ENCODE measurements at regions not wholly inside any gene's neighbourhood (a gene's known extent, or its start where the extent isn't known, plus 50 kb on each side); places are given as distances from the start of the nearest gene placed in this dataset.

DNA sequence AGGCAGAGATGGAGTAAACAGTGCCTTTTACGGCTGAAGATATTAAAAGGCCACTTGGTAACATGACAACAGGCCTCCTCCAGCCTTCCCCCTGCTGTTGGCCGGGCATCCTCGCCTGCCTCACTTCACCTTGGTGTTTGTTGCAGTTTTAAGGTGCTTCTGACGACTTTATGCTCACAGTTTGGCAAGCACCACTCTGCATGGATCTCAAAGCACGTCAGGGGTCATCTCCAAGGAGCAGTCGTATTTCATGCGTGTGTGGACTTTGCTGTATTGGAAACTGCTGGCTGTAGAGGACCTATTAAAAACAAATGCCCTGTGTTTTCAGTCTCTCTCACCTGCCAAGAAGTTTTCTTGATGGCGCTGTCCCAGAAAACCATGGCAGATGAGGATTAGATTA lies 483.1 kb downstream of the RPS24 start:
- Mint-ChIP-seq H3K27me3 (peaks cover 7% of the 10 kb centered on the region), H3K4me1 (no peaks in the 10 kb centered on the region), H3K27ac (no peak overlapping the region), H3K9me3 (ENCODE audit: insufficient read depth) (no peaks in the 10 kb centered on the region), H3K4me3 (no peak overlapping the region)
- ChIA-PET POLR2A (no interaction called here), CTCF (no interaction called here)
- 88% methylated on average over 4 of the region's 8 CpGs for WGBS (ENCODE audit: insufficient coverage)
- ATAC-seq (ENCODE audit: low read depth) (no peak), DNase-seq (no peak)
- H3K4me3 ChIP-seq (ENCODE audit: control extremely low read depth in 1 of 5, extremely low read depth in 1 of 5, insufficient read depth in 1 of 5, low read depth in 2 of 5, low read length in 4 of 5), result no peak overlapping the region
- no peak overlapping the region for H3K27ac ChIP-seq (ENCODE audit: low read length in 2 of 2)
- no peaks in the 10 kb centered on the region for H3K4me1 ChIP-seq (ENCODE audit: control insufficient read depth in 2 of 2, insufficient read depth in 2 of 2, low read length in 2 of 2)
- H2AFZ ChIP-seq (ENCODE audit: insufficient read depth, low read depth, low read length, poor library complexity, severe bottlenecking), result no peak overlapping the region
- no peaks in the 10 kb centered on the region for H3K27me3 ChIP-seq (replicated peaks in 1 of 4; ENCODE audit: control extremely low read depth in 1 of 4, control insufficient read depth in 3 of 4, insufficient read depth in 4 of 4, low read length in 3 of 4)
- no peaks in the 10 kb centered on the region for H3K79me2 ChIP-seq (ENCODE audit: control insufficient read depth, insufficient read depth, low read length)
- intact Hi-C loops (cut with micrococcal nuclease), result no loop called here
- H3K36me3 ChIP-seq (replicated peaks in 1 of 2; ENCODE audit: control extremely low read depth in 1 of 2, control insufficient read depth in 1 of 2, extremely low read depth in 1 of 2, insufficient read depth in 2 of 2, low read length in 1 of 2), result no peaks in the 10 kb centered on the region
- no peak overlapping the region for H3K4me2 ChIP-seq (replicated peaks; ENCODE audit: low read depth, low read length, poor library complexity, severe bottlenecking)
- no peaks in the 10 kb centered on the region for H3K9me3 ChIP-seq (ENCODE audit: control extremely low read depth in 1 of 3, control insufficient read depth in 2 of 3, insufficient read depth in 1 of 3, low read length in 2 of 3)
- no peak overlapping the region for H3K9ac ChIP-seq (ENCODE audit: low read length)
- H4K20me1 ChIP-seq (ENCODE audit: control insufficient read depth, insufficient read depth, low read length, poor library complexity, severe bottlenecking), result no peaks in the 10 kb centered on the region
- TF ChIP-seq, protein P1, sequence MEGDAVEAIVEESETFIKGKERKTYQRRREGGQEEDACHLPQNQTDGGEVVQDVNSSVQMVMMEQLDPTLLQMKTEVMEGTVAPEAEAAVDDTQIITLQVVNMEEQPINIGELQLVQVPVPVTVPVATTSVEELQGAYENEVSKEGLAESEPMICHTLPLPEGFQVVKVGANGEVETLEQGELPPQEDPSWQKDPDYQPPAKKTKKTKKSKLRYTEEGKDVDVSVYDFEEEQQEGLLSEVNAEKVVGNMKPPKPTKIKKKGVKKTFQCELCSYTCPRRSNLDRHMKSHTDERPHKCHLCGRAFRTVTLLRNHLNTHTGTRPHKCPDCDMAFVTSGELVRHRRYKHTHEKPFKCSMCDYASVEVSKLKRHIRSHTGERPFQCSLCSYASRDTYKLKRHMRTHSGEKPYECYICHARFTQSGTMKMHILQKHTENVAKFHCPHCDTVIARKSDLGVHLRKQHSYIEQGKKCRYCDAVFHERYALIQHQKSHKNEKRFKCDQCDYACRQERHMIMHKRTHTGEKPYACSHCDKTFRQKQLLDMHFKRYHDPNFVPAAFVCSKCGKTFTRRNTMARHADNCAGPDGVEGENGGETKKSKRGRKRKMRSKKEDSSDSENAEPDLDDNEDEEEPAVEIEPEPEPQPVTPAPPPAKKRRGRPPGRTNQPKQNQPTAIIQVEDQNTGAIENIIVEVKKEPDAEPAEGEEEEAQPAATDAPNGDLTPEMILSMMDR (IDR thresholded peaks at IDR 0.05), result no peak

DNA sequence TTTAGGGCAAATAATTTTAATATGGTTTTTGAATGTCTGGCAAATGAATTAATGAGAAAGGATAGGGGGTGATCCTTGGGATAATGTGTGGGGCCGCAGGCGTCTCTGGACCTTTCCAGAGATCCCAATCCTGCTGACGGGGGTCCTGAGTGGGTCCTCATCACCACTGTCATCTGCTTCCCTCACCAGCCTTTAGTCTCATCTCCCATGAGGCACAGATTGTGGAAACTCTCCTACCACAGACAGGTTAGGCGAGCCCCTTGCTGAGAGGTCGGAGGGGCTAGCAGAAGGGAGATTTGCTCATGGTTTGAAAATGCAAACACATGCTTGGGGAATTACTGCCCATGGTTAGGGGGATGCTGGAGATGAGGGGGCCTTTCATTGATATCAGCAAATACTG lies 484.6 kb downstream of the RPS24 start:
- Mint-ChIP-seq H3K27me3 (peaks cover 5% of the 10 kb centered on the region), H3K27ac (no peak overlapping the region), H3K4me3 (no peak overlapping the region), H3K4me1 (no peaks in the 10 kb centered on the region), H3K9me3 (ENCODE audit: insufficient read depth) (no peaks in the 10 kb centered on the region)
- no peak overlapping the region for H2AFZ ChIP-seq (ENCODE audit: insufficient read depth, low read depth, low read length, poor library complexity, severe bottlenecking)
- H4K20me1 ChIP-seq (ENCODE audit: control insufficient read depth, insufficient read depth, low read length, poor library complexity, severe bottlenecking), result no peaks in the 10 kb centered on the region
- intact Hi-C loops (cut with micrococcal nuclease), result no loop called here
- DNase-seq (no peak), ATAC-seq (ENCODE audit: low read depth) (no peak)
- ChIA-PET POLR2A (no interaction called here), CTCF (no interaction called here)
- no peaks in the 10 kb centered on the region for H3K36me3 ChIP-seq (replicated peaks in 1 of 2; ENCODE audit: control extremely low read depth in 1 of 2, control insufficient read depth in 1 of 2, extremely low read depth in 1 of 2, insufficient read depth in 2 of 2, low read length in 1 of 2)
- H3K79me2 ChIP-seq (ENCODE audit: control insufficient read depth, insufficient read depth, low read length), result no peaks in the 10 kb centered on the region
- no peak overlapping the region for H3K9ac ChIP-seq (ENCODE audit: low read length)
- WGBS (ENCODE audit: insufficient coverage), result 88% methylated on average over 1 of the region's 5 CpGs
- no peak overlapping the region for H3K27ac ChIP-seq (ENCODE audit: low read length in 2 of 2)
- no peak overlapping the region for H3K4me2 ChIP-seq (replicated peaks; ENCODE audit: low read depth, low read length, poor library complexity, severe bottlenecking)
- TF ChIP-seq, protein P1 (IDR thresholded peaks at IDR 0.05), result no peak
- TF ChIP-seq EZH2 (IDR thresholded peaks at IDR 0.05; ENCODE audit: borderline replicate concordance, insufficient read depth, low read depth, low read length, poor library complexity, severe bottlenecking), result no peak
- H3K4me1 ChIP-seq (ENCODE audit: control insufficient read depth in 2 of 2, insufficient read depth in 2 of 2, low read length in 2 of 2), result no peaks in the 10 kb centered on the region
- no peaks in the 10 kb centered on the region for H3K9me3 ChIP-seq (ENCODE audit: control extremely low read depth in 1 of 3, control insufficient read depth in 2 of 3, insufficient read depth in 1 of 3, low read length in 2 of 3)
- H3K4me3 ChIP-seq (ENCODE audit: control extremely low read depth in 1 of 5, extremely low read depth in 1 of 5, insufficient read depth in 1 of 5, low read depth in 2 of 5, low read length in 4 of 5), result no peak overlapping the region
- H3K27me3 ChIP-seq (replicated peaks in 1 of 4; ENCODE audit: control extremely low read depth in 1 of 4, control insufficient read depth in 3 of 4, insufficient read depth in 4 of 4, low read length in 3 of 4), result no peaks in the 10 kb centered on the region
